ENCODE measurements at regions not wholly inside any gene's neighbourhood (a gene's known extent, or its start where the extent isn't known, plus 50 kb on each side); places are given as distances from the start of the nearest gene placed in this dataset.

DNA sequence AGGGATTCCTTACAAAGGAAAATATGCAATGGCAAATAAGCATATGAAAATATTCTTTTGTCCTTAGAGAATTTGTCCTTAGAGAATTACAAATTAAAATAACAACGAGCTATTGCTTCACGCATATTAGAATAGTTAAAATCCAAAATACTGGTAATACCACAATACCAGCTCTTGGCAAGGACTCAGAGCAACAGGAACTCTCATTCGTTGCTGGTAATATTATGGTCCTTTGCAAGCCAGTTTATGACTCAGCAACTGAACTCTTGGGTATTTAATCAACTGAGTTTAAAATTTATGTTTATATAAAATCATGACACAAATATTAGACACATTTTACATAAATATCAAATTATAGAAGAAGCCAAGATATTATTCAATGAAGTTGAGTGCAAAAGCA lies 1730.4 kb downstream of the SI start:
- TF ChIP-seq, protein P1, sequence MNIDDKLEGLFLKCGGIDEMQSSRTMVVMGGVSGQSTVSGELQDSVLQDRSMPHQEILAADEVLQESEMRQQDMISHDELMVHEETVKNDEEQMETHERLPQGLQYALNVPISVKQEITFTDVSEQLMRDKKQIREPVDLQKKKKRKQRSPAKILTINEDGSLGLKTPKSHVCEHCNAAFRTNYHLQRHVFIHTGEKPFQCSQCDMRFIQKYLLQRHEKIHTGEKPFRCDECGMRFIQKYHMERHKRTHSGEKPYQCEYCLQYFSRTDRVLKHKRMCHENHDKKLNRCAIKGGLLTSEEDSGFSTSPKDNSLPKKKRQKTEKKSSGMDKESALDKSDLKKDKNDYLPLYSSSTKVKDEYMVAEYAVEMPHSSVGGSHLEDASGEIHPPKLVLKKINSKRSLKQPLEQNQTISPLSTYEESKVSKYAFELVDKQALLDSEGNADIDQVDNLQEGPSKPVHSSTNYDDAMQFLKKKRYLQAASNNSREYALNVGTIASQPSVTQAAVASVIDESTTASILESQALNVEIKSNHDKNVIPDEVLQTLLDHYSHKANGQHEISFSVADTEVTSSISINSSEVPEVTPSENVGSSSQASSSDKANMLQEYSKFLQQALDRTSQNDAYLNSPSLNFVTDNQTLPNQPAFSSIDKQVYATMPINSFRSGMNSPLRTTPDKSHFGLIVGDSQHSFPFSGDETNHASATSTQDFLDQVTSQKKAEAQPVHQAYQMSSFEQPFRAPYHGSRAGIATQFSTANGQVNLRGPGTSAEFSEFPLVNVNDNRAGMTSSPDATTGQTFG (tag by site-specific recombination; IDR thresholded peaks at IDR 0.05; ENCODE audit: borderline replicate concordance), result no peak
- TF ChIP-seq SP2 (tag by site-specific recombination; IDR thresholded peaks at IDR 0.05), result no peak
- TF ChIP-seq, protein P2, sequence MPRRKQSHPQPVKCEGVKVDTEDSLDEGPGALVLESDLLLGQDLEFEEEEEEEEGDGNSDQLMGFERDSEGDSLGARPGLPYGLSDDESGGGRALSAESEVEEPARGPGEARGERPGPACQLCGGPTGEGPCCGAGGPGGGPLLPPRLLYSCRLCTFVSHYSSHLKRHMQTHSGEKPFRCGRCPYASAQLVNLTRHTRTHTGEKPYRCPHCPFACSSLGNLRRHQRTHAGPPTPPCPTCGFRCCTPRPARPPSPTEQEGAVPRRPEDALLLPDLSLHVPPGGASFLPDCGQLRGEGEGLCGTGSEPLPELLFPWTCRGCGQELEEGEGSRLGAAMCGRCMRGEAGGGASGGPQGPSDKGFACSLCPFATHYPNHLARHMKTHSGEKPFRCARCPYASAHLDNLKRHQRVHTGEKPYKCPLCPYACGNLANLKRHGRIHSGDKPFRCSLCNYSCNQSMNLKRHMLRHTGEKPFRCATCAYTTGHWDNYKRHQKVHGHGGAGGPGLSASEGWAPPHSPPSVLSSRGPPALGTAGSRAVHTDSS (tag by site-specific recombination; IDR thresholded peaks at IDR 0.05), result no peak
- H3K9me3 ChIP-seq (ENCODE audit: control insufficient read depth, insufficient read depth, low read depth, low read length), result no peaks in the 10 kb centered on the region
- no peak overlapping the region for H3K4me3 ChIP-seq (ENCODE audit: low read depth, low read length)
- no peak overlapping the region for H3K27ac ChIP-seq (ENCODE audit: extremely low read depth, low read depth, low read length)
- ChIA-PET POLR2A (no interaction called here), CTCF (no interaction called here)
- no peaks in the 10 kb centered on the region for H3K36me3 ChIP-seq (ENCODE audit: control insufficient read depth in 2 of 2, insufficient read depth in 1 of 2, low read length in 2 of 2)
- no peaks in the 10 kb centered on the region for H3K4me1 ChIP-seq (ENCODE audit: control insufficient read depth, insufficient read depth, low read length)

DNA sequence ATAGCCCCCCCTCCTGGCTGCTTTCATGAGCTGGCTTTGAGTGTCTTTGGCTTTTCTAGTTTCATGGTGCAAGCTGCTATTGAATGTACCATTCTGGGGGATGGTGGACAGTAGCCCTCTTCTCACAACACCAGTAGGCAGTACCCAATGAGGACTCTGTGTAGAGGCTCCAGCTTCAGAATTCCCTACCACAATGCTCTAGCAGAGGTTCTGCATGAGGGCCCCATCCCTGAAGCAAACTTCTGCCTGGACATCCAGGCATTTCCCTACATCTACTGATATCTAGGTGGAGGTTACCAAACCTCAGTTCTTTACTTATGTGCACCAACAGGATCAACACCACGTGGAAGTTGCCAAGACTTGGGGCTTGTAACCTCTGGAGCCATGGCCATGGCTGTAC lies 1742.9 kb downstream of the SI start:
- no peaks in the 10 kb centered on the region for H3K36me3 ChIP-seq (ENCODE audit: control insufficient read depth in 2 of 2, insufficient read depth in 1 of 2, low read length in 2 of 2)
- no peaks in the 10 kb centered on the region for H3K9me3 ChIP-seq (ENCODE audit: control insufficient read depth, insufficient read depth, low read depth, low read length)
- ChIA-PET POLR2A (no interaction called here), CTCF (no interaction called here)
- H3K4me1 ChIP-seq (ENCODE audit: control insufficient read depth, insufficient read depth, low read length), result no peaks in the 10 kb centered on the region
- H3K27ac ChIP-seq (ENCODE audit: extremely low read depth, low read depth, low read length), result no peak overlapping the region
- no peak overlapping the region for H3K4me3 ChIP-seq (ENCODE audit: low read depth, low read length)
- TF ChIP-seq ZNF416 (tag by site-specific recombination; IDR thresholded peaks at IDR 0.05), result no peak
- TF ChIP-seq SETDB1 (IDR thresholded peaks at IDR 0.05; ENCODE audit: insufficient read length, low read length), result peak; percentile 54
- TF ChIP-seq, protein P3, sequence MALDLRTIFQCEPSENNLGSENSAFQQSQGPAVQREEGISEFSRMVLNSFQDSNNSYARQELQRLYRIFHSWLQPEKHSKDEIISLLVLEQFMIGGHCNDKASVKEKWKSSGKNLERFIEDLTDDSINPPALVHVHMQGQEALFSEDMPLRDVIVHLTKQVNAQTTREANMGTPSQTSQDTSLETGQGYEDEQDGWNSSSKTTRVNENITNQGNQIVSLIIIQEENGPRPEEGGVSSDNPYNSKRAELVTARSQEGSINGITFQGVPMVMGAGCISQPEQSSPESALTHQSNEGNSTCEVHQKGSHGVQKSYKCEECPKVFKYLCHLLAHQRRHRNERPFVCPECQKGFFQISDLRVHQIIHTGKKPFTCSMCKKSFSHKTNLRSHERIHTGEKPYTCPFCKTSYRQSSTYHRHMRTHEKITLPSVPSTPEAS (tag by site-specific recombination; IDR thresholded peaks at IDR 0.05), result no peak
- no peak for TF ChIP-seq REPIN1 (tag by site-specific recombination; IDR thresholded peaks at IDR 0.05; ENCODE audit: low read depth)
- TF ChIP-seq ZNF48 (tag by site-specific recombination; IDR thresholded peaks at IDR 0.05), result no peak
- no peak for TF ChIP-seq ZFP3 (tag by site-specific recombination; IDR thresholded peaks at IDR 0.05; ENCODE audit: low read depth)
- TF ChIP-seq ZNF768 (tag by site-specific recombination; IDR thresholded peaks at IDR 0.05), result no peak
- no peak for TF ChIP-seq YY2 (tag by site-specific recombination; IDR thresholded peaks at IDR 0.05)
- TF ChIP-seq SP2 (tag by site-specific recombination; IDR thresholded peaks at IDR 0.05), result no peak
- TF ChIP-seq TRIM28 (IDR thresholded peaks at IDR 0.05; ENCODE audit: borderline replicate concordance, low read length), result peak; percentile 28; the same call in 1 of the 2 replicates

DNA sequence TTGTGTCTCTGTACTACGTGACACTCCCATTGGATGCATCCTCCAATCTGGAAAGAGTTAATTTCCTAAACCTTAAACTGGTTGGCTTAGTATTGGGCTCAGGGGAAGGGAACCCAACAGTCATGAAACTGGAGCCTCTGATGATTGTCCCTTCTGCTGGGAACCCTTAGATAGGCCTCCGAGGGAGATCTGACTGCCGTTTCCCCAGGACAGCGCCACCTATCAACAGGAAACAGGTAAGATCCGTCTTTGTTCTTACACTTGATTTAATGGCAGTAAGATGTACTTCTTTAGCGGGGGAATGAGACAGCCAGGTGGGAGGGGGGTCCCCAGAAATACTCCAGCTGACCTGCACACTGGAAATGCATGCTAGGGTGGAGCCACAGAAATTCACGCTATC lies 1749.6 kb downstream of the SI start:
- H3K9me3 ChIP-seq (ENCODE audit: control insufficient read depth, insufficient read depth, low read depth, low read length), result no peaks in the 10 kb centered on the region
- no peak overlapping the region for H3K4me3 ChIP-seq (ENCODE audit: low read depth, low read length)
- ChIA-PET CTCF (interaction anchor here (1.1 kb wide), 1 partner anchor 78 kb away, joined by 3 read pairs; no protein-coding TSS in a partner anchor), POLR2A (no interaction called here)
- H3K27ac ChIP-seq (ENCODE audit: extremely low read depth, low read depth, low read length), result no peak overlapping the region
- H3K36me3 ChIP-seq (ENCODE audit: control insufficient read depth in 2 of 2, insufficient read depth in 1 of 2, low read length in 2 of 2), result no peaks in the 10 kb centered on the region
- H3K4me1 ChIP-seq (ENCODE audit: control insufficient read depth, insufficient read depth, low read length), result no peaks in the 10 kb centered on the region
- TF ChIP-seq, protein P3 (tag by site-specific recombination; IDR thresholded peaks at IDR 0.05), result no peak
- no peak for TF ChIP-seq ZNF311 (tag by site-specific recombination; IDR thresholded peaks at IDR 0.05; ENCODE audit: borderline replicate concordance)
- no peak for TF ChIP-seq ZNF426 (tag by site-specific recombination; IDR thresholded peaks at IDR 0.05)
- TF ChIP-seq ZNF510 (tag by site-specific recombination; IDR thresholded peaks at IDR 0.05; ENCODE audit: insufficient replicate concordance), result no peak
- TF ChIP-seq, protein P4, sequence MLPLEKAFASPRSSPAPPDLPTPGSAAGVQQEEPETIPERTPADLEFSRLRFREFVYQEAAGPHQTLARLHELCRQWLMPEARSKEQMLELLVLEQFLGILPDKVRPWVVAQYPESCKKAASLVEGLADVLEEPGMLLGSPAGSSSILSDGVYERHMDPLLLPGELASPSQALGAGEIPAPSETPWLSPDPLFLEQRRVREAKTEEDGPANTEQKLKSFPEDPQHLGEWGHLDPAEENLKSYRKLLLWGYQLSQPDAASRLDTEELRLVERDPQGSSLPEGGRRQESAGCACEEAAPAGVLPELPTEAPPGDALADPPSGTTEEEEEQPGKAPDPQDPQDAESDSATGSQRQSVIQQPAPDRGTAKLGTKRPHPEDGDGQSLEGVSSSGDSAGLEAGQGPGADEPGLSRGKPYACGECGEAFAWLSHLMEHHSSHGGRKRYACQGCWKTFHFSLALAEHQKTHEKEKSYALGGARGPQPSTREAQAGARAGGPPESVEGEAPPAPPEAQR (tag by site-specific recombination; IDR thresholded peaks at IDR 0.05), result no peak
- no peak for TF ChIP-seq ZNF202 (tag by site-specific recombination; IDR thresholded peaks at IDR 0.05; ENCODE audit: borderline replicate concordance)
- no peak for TF ChIP-seq ZSCAN23 (tag by site-specific recombination; IDR thresholded peaks at IDR 0.05)
- TF ChIP-seq ZNF777 (tag by site-specific recombination; IDR thresholded peaks at IDR 0.05; ENCODE audit: borderline replicate concordance), result no peak
- no peak for TF ChIP-seq ZNF174 (tag by site-specific recombination; IDR thresholded peaks at IDR 0.05)
- no peak for TF ChIP-seq ZNF610 (tag by site-specific recombination; IDR thresholded peaks at IDR 0.05; ENCODE audit: borderline replicate concordance)
- no peak for TF ChIP-seq ZNF785 (tag by site-specific recombination; IDR thresholded peaks at IDR 0.05)
- no peak for TF ChIP-seq ZNF140 (tag by site-specific recombination; IDR thresholded peaks at IDR 0.05)
- TF ChIP-seq GLI2 (tag by site-specific recombination; IDR thresholded peaks at IDR 0.05; ENCODE audit: borderline replicate concordance, low read depth), result no peak
- TF ChIP-seq ZNF558 (tag by site-specific recombination; IDR thresholded peaks at IDR 0.05), result no peak
- TF ChIP-seq SP2 (tag by site-specific recombination; IDR thresholded peaks at IDR 0.05), result no peak

All from HEK293 (cell line).